ENCODE measurements at regions not wholly inside any gene's neighbourhood (a gene's known extent, or its start where the extent isn't known, plus 50 kb on each side); places are given as distances from the start of the nearest gene placed in this dataset.

DNA sequence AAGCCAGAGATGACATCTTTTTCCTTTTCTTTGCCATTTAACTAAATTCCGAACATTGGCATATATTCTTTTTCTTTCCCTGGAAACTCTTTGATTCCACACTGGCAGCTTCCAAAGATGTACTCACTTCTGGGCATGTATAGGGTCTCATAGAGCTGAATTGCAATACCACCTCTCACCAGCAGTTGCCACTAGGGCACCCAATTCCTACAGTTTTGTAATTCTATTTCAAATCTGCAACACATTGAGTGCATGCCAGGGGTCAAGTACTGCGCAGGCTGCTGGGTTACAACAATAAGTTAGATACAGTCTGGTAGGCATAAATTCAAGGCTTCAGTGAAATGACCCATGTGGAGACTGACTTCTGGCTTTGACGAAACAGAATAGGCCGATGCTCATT is 208.8 kb upstream of the NLRP1 start:
- Mint-ChIP-seq H3K4me1 (ENCODE audit: unreplicated experiment) (peaks cover 16% of the 10 kb centered on the region), H3K36me3 (ENCODE audit: low read depth, unreplicated experiment) (peaks cover 3% of the 10 kb centered on the region), H3K27me3 (ENCODE audit: unreplicated experiment) (peaks cover 2% of the 10 kb centered on the region), H3K9me3 (ENCODE audit: unreplicated experiment) (no peaks in the 10 kb centered on the region), H3K4me3 (ENCODE audit: unreplicated experiment) (no peak overlapping the region), H3K27ac (ENCODE audit: unreplicated experiment) (no peak overlapping the region)
- TF ChIP-seq, protein P1, sequence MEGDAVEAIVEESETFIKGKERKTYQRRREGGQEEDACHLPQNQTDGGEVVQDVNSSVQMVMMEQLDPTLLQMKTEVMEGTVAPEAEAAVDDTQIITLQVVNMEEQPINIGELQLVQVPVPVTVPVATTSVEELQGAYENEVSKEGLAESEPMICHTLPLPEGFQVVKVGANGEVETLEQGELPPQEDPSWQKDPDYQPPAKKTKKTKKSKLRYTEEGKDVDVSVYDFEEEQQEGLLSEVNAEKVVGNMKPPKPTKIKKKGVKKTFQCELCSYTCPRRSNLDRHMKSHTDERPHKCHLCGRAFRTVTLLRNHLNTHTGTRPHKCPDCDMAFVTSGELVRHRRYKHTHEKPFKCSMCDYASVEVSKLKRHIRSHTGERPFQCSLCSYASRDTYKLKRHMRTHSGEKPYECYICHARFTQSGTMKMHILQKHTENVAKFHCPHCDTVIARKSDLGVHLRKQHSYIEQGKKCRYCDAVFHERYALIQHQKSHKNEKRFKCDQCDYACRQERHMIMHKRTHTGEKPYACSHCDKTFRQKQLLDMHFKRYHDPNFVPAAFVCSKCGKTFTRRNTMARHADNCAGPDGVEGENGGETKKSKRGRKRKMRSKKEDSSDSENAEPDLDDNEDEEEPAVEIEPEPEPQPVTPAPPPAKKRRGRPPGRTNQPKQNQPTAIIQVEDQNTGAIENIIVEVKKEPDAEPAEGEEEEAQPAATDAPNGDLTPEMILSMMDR (IDR thresholded peaks at IDR 0.05; ENCODE audit: unreplicated experiment), result peak; percentile 63
- DNase-seq (ENCODE audit: low spot score), result no peak

DNA sequence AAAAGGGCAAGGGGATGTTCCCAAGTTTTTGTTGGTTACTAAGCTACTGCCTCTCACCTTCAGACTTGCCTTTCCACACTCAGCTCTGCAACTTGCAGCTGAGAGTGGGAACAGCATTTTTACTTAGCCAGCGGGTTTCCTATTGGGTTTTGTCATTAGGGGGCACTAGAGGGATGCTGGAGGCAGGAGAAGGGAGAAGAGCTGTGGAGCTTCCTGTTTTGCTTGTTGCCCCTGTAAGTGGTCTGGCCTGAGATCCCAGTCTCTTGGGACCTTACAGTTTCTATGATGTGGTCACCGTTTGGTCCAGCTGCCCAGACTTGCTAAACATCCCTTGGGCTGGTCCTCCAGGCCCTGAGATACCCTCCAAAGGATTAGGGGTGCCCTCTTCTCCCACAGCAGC is 209.6 kb upstream of the NLRP1 start:
- peaks cover 2% of the 10 kb centered on the region for H3K27me3 Mint-ChIP-seq (ENCODE audit: unreplicated experiment)
- no peak overlapping the region for H3K4me3 Mint-ChIP-seq (ENCODE audit: unreplicated experiment)
- DNase-seq (ENCODE audit: low spot score), result peak; percentile 41

DNA sequence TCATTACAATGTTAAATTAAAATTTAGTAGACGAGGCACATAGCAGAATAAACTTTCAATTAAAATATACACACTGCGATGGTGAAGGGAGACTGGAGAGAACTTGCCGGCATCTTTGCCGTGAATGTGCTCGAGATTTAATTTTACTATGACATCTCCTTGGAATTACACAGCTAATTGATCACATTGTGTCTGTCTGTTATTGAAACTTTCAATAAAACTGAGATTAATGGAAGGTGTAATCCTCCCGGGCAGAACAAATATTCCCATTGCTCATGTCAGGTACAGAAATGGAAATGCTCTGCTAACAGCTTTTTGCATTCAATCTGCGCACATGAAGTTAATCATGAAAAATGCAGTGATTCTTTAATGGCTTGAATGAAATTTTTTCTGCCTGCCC is 210.1 kb upstream of the NLRP1 start:
- peaks cover 16% of the 10 kb centered on the region for H3K4me1 Mint-ChIP-seq (ENCODE audit: unreplicated experiment)
- no peak overlapping the region for H3K27ac Mint-ChIP-seq (ENCODE audit: unreplicated experiment)
- DNase-seq (ENCODE audit: low spot score), result no peak
- peaks cover 2% of the 10 kb centered on the region for H3K27me3 Mint-ChIP-seq (ENCODE audit: unreplicated experiment)
- TF ChIP-seq, protein P1 (IDR thresholded peaks at IDR 0.05; ENCODE audit: unreplicated experiment), result no peak
- no peaks in the 10 kb centered on the region for H3K9me3 Mint-ChIP-seq (ENCODE audit: unreplicated experiment)
- H3K4me3 Mint-ChIP-seq (ENCODE audit: unreplicated experiment), result no peak overlapping the region
- peaks cover 3% of the 10 kb centered on the region for H3K36me3 Mint-ChIP-seq (ENCODE audit: low read depth, unreplicated experiment)

More for the DNA sequence above, 209.6 kb upstream of the NLRP1 start:
- Mint-ChIP-seq H3K36me3 (ENCODE audit: low read depth, unreplicated experiment) (peaks cover 3% of the 10 kb centered on the region), H3K9me3 (ENCODE audit: unreplicated experiment) (no peaks in the 10 kb centered on the region), H3K4me1 (ENCODE audit: unreplicated experiment) (peaks cover 16% of the 10 kb centered on the region), H3K27ac (ENCODE audit: unreplicated experiment) (peak overlapping the region; percentile 28)
- TF ChIP-seq, protein P1 (IDR thresholded peaks at IDR 0.05; ENCODE audit: unreplicated experiment), result no peak

DNA sequence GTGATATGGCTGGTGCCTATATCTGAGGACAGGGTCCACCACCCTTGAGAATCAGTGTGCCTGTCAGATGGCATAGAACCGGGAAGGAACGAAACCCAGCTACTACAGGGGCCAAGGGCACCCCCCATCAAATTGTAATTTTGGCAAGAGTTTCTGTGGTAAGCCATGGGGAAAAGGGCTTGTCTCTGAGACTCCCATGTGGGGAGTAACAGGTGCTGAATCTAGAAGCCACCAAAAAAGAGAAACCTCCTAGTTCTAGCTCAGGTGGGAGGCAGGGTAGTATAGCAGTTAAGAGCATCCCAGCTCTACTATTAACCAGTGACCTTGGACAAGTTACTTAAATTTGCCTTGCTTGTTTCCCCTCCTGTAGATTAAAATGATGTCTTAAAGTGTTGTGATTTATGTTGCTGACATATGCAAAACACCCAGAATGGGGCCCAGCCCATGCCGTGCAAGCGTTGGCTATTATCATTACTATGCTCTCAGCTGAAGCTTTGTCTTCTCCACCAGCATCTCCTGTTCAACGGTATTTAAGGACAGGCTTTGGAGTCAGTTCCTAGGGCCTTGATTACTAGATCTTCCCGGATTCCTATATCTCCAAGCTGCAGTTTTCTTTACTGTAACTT is 210.7 kb upstream of the NLRP1 start:
- Mint-ChIP-seq H3K4me3 (ENCODE audit: unreplicated experiment) (no peak overlapping the region), H3K36me3 (ENCODE audit: low read depth, unreplicated experiment) (peaks cover 3% of the 10 kb centered on the region), H3K27me3 (ENCODE audit: unreplicated experiment) (peaks cover 2% of the 10 kb centered on the region), H3K4me1 (ENCODE audit: unreplicated experiment) (peaks cover 11% of the 10 kb centered on the region), H3K27ac (ENCODE audit: unreplicated experiment) (no peak overlapping the region), H3K9me3 (ENCODE audit: unreplicated experiment) (no peaks in the 10 kb centered on the region)
- no peak for DNase-seq (ENCODE audit: low spot score)
- TF ChIP-seq, protein P1 (IDR thresholded peaks at IDR 0.05; ENCODE audit: unreplicated experiment), result no peak

DNA sequence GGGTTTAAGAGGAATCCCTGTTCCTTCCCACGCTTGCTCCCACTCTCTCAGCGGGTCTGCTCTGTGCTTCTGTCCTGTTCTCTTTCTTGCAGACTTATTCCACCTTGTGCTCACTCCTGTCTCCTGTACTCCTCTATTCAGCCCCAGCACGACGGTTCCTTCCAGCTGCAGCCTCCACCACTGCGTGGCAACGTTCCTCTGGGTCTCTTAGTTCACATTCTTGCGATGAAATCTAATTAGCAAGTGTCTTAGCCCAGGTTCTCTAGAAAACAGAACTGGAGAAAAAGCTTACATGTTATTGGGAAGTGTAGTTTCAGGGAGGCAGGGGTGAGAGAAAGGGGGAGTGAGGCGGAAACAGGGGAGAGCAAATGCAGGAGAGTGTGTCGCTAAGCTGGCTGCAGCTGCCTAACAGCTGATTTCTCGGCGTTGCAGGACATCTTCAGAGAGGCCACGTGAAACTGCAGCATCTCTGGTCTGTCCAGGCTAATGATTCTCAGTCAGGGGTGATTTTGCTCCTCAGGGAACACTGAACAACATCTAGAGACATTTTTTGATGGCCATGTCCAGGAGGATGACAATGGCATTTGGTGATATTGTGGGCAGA is 213.2 kb upstream of the NLRP1 start:
- Mint-ChIP-seq H3K27me3 (ENCODE audit: unreplicated experiment) (no peaks in the 10 kb centered on the region), H3K36me3 (ENCODE audit: low read depth, unreplicated experiment) (no peaks in the 10 kb centered on the region), H3K4me3 (ENCODE audit: unreplicated experiment) (no peak overlapping the region), H3K9me3 (ENCODE audit: unreplicated experiment) (no peaks in the 10 kb centered on the region), H3K4me1 (ENCODE audit: unreplicated experiment) (peaks cover 13% of the 10 kb centered on the region), H3K27ac (ENCODE audit: unreplicated experiment) (no peak overlapping the region)
- DNase-seq (ENCODE audit: low spot score), result no peak
- TF ChIP-seq, protein P1 (IDR thresholded peaks at IDR 0.05; ENCODE audit: unreplicated experiment), result no peak

All from endothelial cell (in vitro differentiated cells).